GM12878 (cell line): ENCODE measurements at regions not wholly inside any gene's neighbourhood (a gene's known extent, or its start where the extent isn't known, plus 50 kb on each side); places are given as distances from the start of the nearest gene placed in this dataset.

Experiments
- ATAC-seq: fragments of 200-7000 bp; cut with Tn5 transposase; 3 replicates; pipeline ENCODE4 v1.9.1; 2020; ENCODE audit warnings: mild to moderate bottlenecking, moderate library complexity
- BruUV-seq: library from RNA; stranded (reverse); fragments of 400-500 nt; replicated peaks from 2 replicates; lab custom pipeline; 2021; lab: Mats Ljungman, UMichigan
- CTCF ChIA-PET: fragments of 300-600 bp; sonication (Branson Sonifier 250); formaldehyde crosslinking; extraction: SDS; loops from one replicate; lab custom pipeline; 2021; ENCODE audit warnings: inconsistent platforms; lab: Yijun Ruan, JAX
- POLR2A ChIA-PET: fragments of 350-600 bp; formaldehyde crosslinking; extraction: SDS; loops from one replicate; lab custom pipeline; 2021; ENCODE audit warnings: inconsistent platforms; lab: Charles Lee
- RAD21 ChIA-PET: fragments of 300-600 bp; sonication (Branson Sonifier 250); formaldehyde crosslinking; loops from one replicate; lab custom pipeline; 2023; ENCODE audit warnings: antibody characterized with exemption; ENCODE audit not compliant: unreplicated experiment; lab: Charles Lee
- SMC1A ChIA-PET: fragments of 300-600 bp; sonication (Branson Sonifier 250); formaldehyde crosslinking; loops from one replicate; lab custom pipeline; 2023; ENCODE audit not compliant: unreplicated experiment, uncharacterized antibody; lab: Charles Lee
- DNase-seq: peaks from one replicate; pipeline ENCODE4 v3.0.0-alpha.2; 2011; ENCODE audit warnings: low read depth, low spot score
- FAIRE-seq: peaks from 3 replicates; lab custom pipeline; 2011; peaks lifted over from hg19 to GRCh38; lab: Jason Lieb, UNC
- H2AFZ ChIP-seq: 2 replicates; pipeline ENCODE4 v1.6.0; 2011; ENCODE audit warnings: low read depth, low read length, control low read depth; ENCODE audit not compliant: control insufficient read depth
- H3K27ac ChIP-seq: 2 replicates; pipeline ENCODE4 v1.5.1; 2011; ENCODE audit warnings: control low read depth; ENCODE audit not compliant: control insufficient read depth, insufficient read depth
- H3K27me3 ChIP-seq, 2 experiments: replicated peaks in 1 of 2; 2 replicates each; pipeline versions ENCODE4 v1.6.0 to v1.6.1; 2011; ENCODE audit warnings: low read length in 1 of 2; ENCODE audit not compliant: control insufficient read depth in 2 of 2, insufficient read depth in 2 of 2
- H3K36me3 ChIP-seq, 2 experiments: 2 replicates each; pipeline ENCODE4 v1.5.1; 2011; ENCODE audit warnings: low read length in 1 of 2; ENCODE audit not compliant: control insufficient read depth in 2 of 2, insufficient read depth in 2 of 2
- H3K4me1 ChIP-seq: 2 replicates; pipeline ENCODE4 v1.6.1; 2011; ENCODE audit warnings: mild to moderate bottlenecking, low read length, moderate library complexity, mixed read lengths; ENCODE audit not compliant: control insufficient read depth, insufficient read depth
- H3K4me2 ChIP-seq: 2 replicates; pipeline ENCODE4 v1.6.0; 2011; ENCODE audit warnings: control low read depth; ENCODE audit not compliant: control insufficient read depth, insufficient read depth
- H3K4me3 ChIP-seq: fragments of 200-600 bp; sonication (generic); 2 replicates; pipeline ENCODE4 v1.5.1; 2016
- H3K79me2 ChIP-seq: 2 replicates; pipeline ENCODE4 v1.6.0; 2011; ENCODE audit warnings: low read length; ENCODE audit not compliant: control insufficient read depth, insufficient read depth
- H3K9ac ChIP-seq: 2 replicates; pipeline ENCODE4 v1.8.0; 2011; ENCODE audit warnings: low read length, control low read depth, mixed read lengths; ENCODE audit not compliant: control insufficient read depth, insufficient read depth
- H3K9me3 ChIP-seq: replicated peaks from 3 replicates; pipeline ENCODE4 v1.5.1; 2011; ENCODE audit warnings: mild to moderate bottlenecking, low read length; ENCODE audit not compliant: control insufficient read depth, insufficient read depth
- H4K20me1 ChIP-seq: 2 replicates; pipeline ENCODE4 v1.6.0; 2011; ENCODE audit not compliant: control insufficient read depth, insufficient read depth
- BCL3 ChIP-seq: IDR thresholded peaks from 2 replicates; pipeline ENCODE4 v1.6.1; 2011; ENCODE audit warnings: borderline replicate concordance, low read depth, mild to moderate bottlenecking, moderate library complexity, low read length; ENCODE audit not compliant: insufficient read depth, poor library complexity, severe bottlenecking
- BRCA1 ChIP-seq: IDR thresholded peaks from 2 replicates; pipeline ENCODE4 v1.6.1; 2011; ENCODE audit warnings: low read depth, low read length, improper control_type of control experiment
- CEBPB ChIP-seq, 2 experiments: fragments of 150-350 bp in 1 of 2; IDR thresholded peaks; 2 replicates each; pipeline ENCODE4 v1.6.1; 2012 to 2014; ENCODE audit warnings: low read depth in 2 of 2, low read length in 2 of 2, borderline replicate concordance in 1 of 2, inconsistent platforms in 1 of 2
- EED ChIP-seq: sonication (generic); IDR thresholded peaks from 2 replicates; pipeline ENCODE4 v1.6.1; 2016; ENCODE audit warnings: antibody characterized with exemption, low read depth
- IRF5 ChIP-seq: fragments of 450-650 bp; IDR thresholded peaks from 2 replicates; pipeline ENCODE4 v1.6.1; 2017; ENCODE audit warnings: borderline replicate concordance
- KLF5 ChIP-seq: fragments of 450-650 bp; IDR thresholded peaks from 2 replicates; pipeline ENCODE4 v1.6.1; 2014; ENCODE audit warnings: mild to moderate bottlenecking; ENCODE audit not compliant: partially characterized antibody
- MTA3 ChIP-seq: IDR thresholded peaks from 2 replicates; pipeline ENCODE4 v1.6.1; 2012; ENCODE audit warnings: low read length, inconsistent platforms, borderline replicate concordance
- NKRF ChIP-seq: fragments of 450-650 bp; conservative IDR thresholded peaks from 2 replicates; pipeline ENCODE4 v1.6.1; 2017; ENCODE audit warnings: mild to moderate bottlenecking, moderate library complexity
- POLR2AphosphoS2 ChIP-seq: IDR thresholded peaks from 2 replicates; pipeline ENCODE4 v1.6.1; 2011; ENCODE audit warnings: low read depth, mild to moderate bottlenecking, low read length, improper control_type of control experiment, moderate library complexity
- RB1 ChIP-seq: fragments of 450-650 bp; formaldehyde crosslinking; IDR thresholded peaks from 2 replicates; pipeline ENCODE4 v1.6.1; 2017; ENCODE audit warnings: mild to moderate bottlenecking, borderline replicate concordance
- SIN3A ChIP-seq: IDR thresholded peaks from 2 replicates; pipeline ENCODE4 v1.6.1; 2012; ENCODE audit warnings: low read depth, low read length, improper control_type of control experiment
- STAT3 ChIP-seq: IDR thresholded peaks from 2 replicates; pipeline ENCODE4 v1.6.1; 2011; ENCODE audit warnings: low read depth, low read length, improper control_type of control experiment
- TCF7 ChIP-seq: IDR thresholded peaks from 2 replicates; pipeline ENCODE4 v1.6.1; 2014; ENCODE audit warnings: antibody characterized with exemption, borderline replicate concordance
- YBX1 ChIP-seq: fragments of 450-650 bp; IDR thresholded peaks from 2 replicates; pipeline ENCODE4 v1.6.1; 2016; ENCODE audit warnings: antibody characterized with exemption
- WGBS: methylation state at CpG from one replicate; pipeline ENCODE4 v1.1.6; 2016; ENCODE audit warnings: low lambda C conversion rate; ENCODE audit not compliant: insufficient replicate concordance, insufficient coverage; ENCODE audit errors: missing lambda C conversion rate; 5-methylcytosine and 5-hydroxymethylcytosine counted together
- in situ Hi-C: fragments of 300-500 bp; cut with MboI; formaldehyde crosslinking; loops from 9 replicates; pipeline ENCODE4 v1.14.3; 2018; ENCODE audit warnings: mixed read lengths
- intact Hi-C: fragments of 100-400 bp; cut with micrococcal nuclease; formaldehyde crosslinking; loops from one replicate; pipeline ENCODE4 v1.14.2; 2022; ENCODE audit not compliant: unreplicated experiment

- CTCF ChIA-PET: no interaction called here
- Histone ChIP-seq H4K20me1 (no peaks in the 10 kb centered on the region), H3K4me3 (no peak overlapping the region), H3K79me2 (no peaks in the 10 kb centered on the region), H3K27me3 (no peaks in the 10 kb centered on the region; a peak in 2 of 4 replicates), H3K9ac (no peak overlapping the region), H3K9me3 (no peaks in the 10 kb centered on the region), H3K4me1 (no peaks in the 10 kb centered on the region), H3K27ac (no peak overlapping the region), H2AFZ (no peak overlapping the region), H3K36me3 (no peaks in the 10 kb centered on the region), H3K4me2 (no peak overlapping the region)
- in situ Hi-C loops (no loop called here), intact Hi-C loops (no loop called here)
- RAD21 ChIA-PET: no interaction called here
- ATAC-seq (no peak), FAIRE-seq (no peak), DNase-seq (no peak)
- 50% methylated on average over 8 of the region's 8 CpGs for WGBS
- POLR2A ChIA-PET: interaction anchor here (0.5 kb wide), 1 partner anchor 1119 kb away, joined by 3 read pairs; no protein-coding TSS in a partner anchor
- no TSS peak for BruUV-seq
- TF ChIP-seq STAT3: no peak
- TF ChIP-seq MTA3: no peak
- no peak for TF ChIP-seq NKRF
- TF ChIP-seq RB1: no peak
- TF ChIP-seq POLR2AphosphoS2: no peak
- TF ChIP-seq SIN3A: no peak
- no peak for TF ChIP-seq KLF5
- no peak for TF ChIP-seq BRCA1
- no peak for TF ChIP-seq IRF5
- no peak for TF ChIP-seq EED
- TF ChIP-seq CEBPB (IDR thresholded peaks at IDR 0.05; ENCODE audit: borderline replicate concordance in 1 of 2, low read depth in 2 of 2, low read length in 2 of 2): no peak
- TF ChIP-seq YBX1: no peak
- TF ChIP-seq BCL3: no peak
- no peak for TF ChIP-seq TCF7
- SMC1A ChIA-PET: no interaction called here
These were observed 99.4 kb upstream of the MYCN start for GRCh38 chr2:15840969-15841368.
